ENCODE measurements at regions not wholly inside any gene's neighbourhood (a gene's known extent, or its start where the extent isn't known, plus 50 kb on each side); places are given as distances from the start of the nearest gene placed in this dataset.

DNA sequence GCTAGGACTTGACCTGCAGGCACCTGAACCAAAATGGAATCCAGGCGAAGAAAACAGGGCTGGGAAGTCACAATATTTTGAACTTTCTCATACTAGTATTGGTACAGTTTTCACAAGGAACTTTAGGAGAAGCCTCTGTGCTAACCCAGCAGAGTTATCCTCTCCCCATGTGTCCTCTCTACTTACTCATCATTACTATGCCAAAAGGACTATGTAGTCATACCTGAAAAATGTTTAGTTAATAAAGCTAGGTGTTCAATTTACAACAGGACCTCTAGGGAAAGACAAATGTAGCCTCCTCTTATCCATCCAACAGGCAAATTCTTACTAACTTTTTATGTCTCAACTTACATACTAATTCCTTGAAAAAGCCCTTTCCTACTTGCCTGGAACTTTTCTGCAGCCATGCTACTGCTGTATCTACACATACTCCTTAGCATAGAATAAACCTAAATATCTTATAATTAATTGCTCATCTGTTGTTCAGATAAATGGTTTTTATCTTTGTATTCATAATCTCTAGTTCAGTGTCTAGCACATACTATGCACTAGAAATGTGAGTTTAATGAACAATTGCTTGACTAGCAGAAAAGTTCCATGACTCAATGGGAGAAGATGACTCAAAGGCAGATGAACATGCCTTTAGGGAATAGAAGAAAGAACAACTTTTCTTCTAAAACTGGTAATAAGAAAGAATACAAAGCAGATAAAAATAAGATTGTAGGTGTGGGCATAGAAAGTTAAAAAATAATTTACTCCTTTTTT lies 215.5 kb upstream of the VEGFC start:
- no peaks in the 10 kb centered on the region for H3K27me3 ChIP-seq (replicated peaks)
- H3K4me3 ChIP-seq, result no peak overlapping the region
- no peaks in the 10 kb centered on the region for H3K36me3 ChIP-seq
- no peak for DNase-seq (ENCODE audit: low read depth in 1 of 2, low spot score in 2 of 2)
- peaks cover 27% of the 10 kb centered on the region for H3K4me1 ChIP-seq (replicated peaks)
- H3K27ac ChIP-seq, result peak overlapping the region; percentile 4; the same call in 1 of the 2 replicates
- no peaks in the 10 kb centered on the region for H3K9me3 ChIP-seq (replicated peaks)

DNA sequence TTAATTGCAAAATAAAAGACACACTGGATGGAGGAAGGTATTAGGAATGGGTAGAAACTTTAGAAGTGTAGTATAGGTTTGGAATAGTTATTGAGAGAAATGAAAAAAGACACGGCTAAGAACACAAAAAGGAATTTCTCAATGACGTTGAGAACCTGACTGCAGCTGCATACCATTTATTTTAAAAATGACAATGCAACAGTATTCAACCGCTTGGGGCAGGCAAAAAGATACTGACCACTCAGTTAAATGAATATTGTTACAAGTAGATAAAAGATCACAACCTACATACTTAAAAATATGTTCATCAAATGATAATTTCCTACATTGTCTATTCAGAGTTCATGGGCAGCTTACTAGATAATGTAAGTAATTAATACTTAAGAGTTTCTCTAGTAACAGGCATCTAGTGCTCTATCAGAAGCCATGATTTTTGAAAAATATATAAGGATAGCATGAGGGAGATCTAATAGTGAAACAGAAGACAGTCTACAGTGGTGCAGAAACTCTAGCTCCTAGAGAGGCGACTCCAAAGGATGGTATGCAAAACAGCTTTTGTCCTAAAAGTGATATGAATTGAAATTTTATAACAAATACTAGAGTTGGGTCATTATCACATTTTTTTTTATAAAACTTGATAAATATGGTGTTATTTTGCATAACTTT lies 216.2 kb upstream of the VEGFC start:
- Histone ChIP-seq H3K36me3 (no peaks in the 10 kb centered on the region), H3K9me3 (replicated peaks) (no peaks in the 10 kb centered on the region), H3K27me3 (replicated peaks) (no peaks in the 10 kb centered on the region), H3K4me1 (replicated peaks) (peaks cover 27% of the 10 kb centered on the region), H3K27ac (peak overlapping the region; percentile 4; the same call in 1 of the 2 replicates), H3K4me3 (no peak overlapping the region)
- no peak for DNase-seq (ENCODE audit: low read depth in 1 of 2, low spot score in 2 of 2)

DNA sequence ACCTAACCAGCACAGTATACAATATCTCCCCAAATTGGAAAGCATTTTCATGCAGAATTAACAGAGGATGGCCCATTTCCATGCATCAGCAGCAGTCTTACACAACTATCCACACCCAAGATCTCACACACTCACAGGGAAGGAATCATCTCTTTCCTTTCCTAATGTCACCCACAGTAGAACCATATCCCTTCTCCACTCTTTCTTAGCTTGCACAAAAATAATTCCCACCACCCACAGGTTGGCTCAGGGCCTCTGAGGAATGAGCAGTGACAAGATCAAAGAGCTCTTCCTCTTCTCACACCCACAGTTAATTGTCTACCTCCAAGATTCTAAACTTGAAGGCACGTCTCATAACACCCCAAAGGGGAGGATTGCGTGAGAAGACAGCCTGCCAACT lies 217.7 kb upstream of the VEGFC start:
- no peak overlapping the region for H3K4me3 ChIP-seq
- no peaks in the 10 kb centered on the region for H3K9me3 ChIP-seq (replicated peaks)
- DNase-seq (ENCODE audit: low read depth in 1 of 2, low spot score in 2 of 2), result no peak
- H3K36me3 ChIP-seq, result no peaks in the 10 kb centered on the region
- H3K4me1 ChIP-seq (replicated peaks), result peaks cover 27% of the 10 kb centered on the region
- H3K27ac ChIP-seq, result no peak overlapping the region
- H3K27me3 ChIP-seq (replicated peaks), result no peaks in the 10 kb centered on the region

DNA sequence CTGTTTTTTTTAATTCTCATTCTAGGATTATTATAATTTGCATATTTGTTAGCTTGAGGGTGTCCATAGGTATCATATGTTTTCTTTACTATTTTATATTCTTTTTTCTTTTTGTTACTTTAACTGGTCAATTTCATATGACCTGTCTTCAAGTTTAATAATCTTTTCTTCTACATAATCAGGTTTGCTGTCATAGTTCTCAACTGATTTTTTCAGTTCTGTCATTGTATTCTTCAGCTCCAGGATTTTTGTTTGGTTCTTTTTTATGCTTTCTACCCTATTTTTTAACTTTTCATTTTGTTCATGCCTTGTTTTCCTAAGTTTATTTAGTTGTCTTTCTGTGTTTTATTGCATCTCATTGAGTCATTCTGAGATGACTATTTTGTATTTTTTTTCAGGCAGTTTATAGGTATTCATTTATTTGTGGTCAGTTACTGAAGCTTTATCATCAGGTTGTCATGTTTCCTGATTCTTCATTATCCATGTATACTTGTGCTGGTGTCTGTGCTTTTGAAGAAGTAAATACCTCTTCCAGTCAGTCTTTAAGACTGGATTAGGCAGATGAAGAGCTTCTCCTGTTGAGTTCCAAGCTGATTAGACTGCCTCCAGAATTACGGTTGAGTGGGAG lies 220.3 kb upstream of the VEGFC start:
- no peak for DNase-seq (ENCODE audit: low read depth in 1 of 2, low spot score in 2 of 2)
- Histone ChIP-seq H3K4me3 (no peak overlapping the region), H3K27ac (no peak overlapping the region), H3K9me3 (replicated peaks) (no peaks in the 10 kb centered on the region), H3K27me3 (replicated peaks) (no peaks in the 10 kb centered on the region), H3K36me3 (no peaks in the 10 kb centered on the region), H3K4me1 (replicated peaks) (peaks cover 16% of the 10 kb centered on the region)

DNA sequence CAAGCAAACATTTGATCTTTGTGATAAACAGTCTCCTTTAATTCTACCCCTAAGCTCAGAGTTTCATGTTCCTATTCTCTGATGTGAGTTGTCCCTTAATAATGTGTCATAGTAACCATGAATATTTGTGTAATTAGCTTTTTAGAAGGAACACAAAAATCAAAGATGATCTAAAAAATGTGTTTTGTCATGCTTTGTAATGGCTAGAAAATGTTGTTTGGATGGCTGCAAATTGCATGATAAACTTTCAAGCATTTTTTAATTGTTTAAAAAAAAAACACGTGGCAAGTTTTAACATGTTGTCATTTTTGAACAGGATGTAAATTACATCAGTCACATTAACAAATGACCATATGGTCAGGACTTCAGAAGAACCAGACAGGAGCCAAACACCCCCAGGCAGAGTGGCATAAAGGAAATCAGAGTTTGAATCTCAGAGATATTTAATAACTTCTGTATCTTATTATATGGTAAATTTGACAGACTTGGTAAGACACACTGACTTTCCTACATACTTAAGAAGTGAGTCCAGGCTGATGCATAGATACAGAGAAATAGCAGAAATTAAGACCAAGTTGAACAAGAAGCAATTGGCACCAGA lies 223.9 kb upstream of the VEGFC start:
- Histone ChIP-seq H3K4me1 (replicated peaks) (peaks cover 6% of the 10 kb centered on the region), H3K36me3 (no peaks in the 10 kb centered on the region), H3K27ac (peak overlapping the region; percentile 43), H3K27me3 (replicated peaks) (no peaks in the 10 kb centered on the region), H3K9me3 (replicated peaks) (no peaks in the 10 kb centered on the region), H3K4me3 (no peak overlapping the region)
- peak in 1 of 2 experiments; percentile 22 for DNase-seq (ENCODE audit: low read depth in 1 of 2, low spot score in 2 of 2)

DNA sequence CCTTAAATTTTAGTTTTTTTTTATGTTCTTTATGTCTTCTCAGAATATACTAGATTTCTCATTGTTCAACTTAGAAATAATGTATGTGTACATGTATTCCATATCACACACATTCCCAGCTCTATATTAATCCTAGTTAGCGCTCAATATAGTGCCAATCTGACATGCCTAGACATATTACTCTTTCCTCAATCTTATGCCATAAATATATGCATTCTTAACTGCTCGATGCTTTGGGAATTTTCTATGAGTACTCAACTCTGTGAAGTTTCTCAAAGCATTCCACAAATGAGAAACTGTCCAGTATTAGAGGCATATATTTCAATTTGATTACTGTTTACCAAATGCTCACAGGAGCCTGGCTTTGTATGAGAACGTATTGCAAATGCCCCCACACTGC lies 231.2 kb upstream of the VEGFC start:
- Histone ChIP-seq H3K27ac (no peak overlapping the region), H3K9me3 (replicated peaks) (no peaks in the 10 kb centered on the region), H3K4me1 (replicated peaks) (no peaks in the 10 kb centered on the region), H3K4me3 (no peak overlapping the region), H3K36me3 (no peaks in the 10 kb centered on the region), H3K27me3 (replicated peaks) (no peaks in the 10 kb centered on the region)
- DNase-seq (ENCODE audit: low read depth in 1 of 2, low spot score in 2 of 2), result no peak

DNA sequence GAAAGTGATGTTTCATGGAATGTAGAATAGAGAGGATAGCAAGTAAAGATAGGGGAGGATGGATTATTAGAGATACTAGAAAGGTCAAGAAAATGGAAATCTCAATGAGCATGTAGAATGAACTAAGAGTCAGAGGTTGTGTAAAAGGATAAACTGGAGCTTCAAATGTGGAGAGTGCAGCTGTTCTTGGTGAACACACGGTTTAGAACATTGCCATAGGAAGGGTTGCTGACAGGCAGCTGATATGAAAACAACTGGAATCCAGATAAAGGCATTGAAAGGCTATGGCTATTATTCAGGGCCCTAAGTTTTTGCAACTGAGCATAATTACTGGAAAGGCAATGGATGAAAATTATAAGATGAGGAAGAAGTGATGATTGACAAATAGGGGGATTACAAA lies 239.6 kb upstream of the VEGFC start:
- Histone ChIP-seq H3K4me3 (no peak overlapping the region), H3K27me3 (replicated peaks) (no peaks in the 10 kb centered on the region), H3K4me1 (replicated peaks) (no peaks in the 10 kb centered on the region), H3K27ac (no peak overlapping the region), H3K9me3 (replicated peaks) (no peaks in the 10 kb centered on the region), H3K36me3 (no peaks in the 10 kb centered on the region)
- DNase-seq (ENCODE audit: low read depth in 1 of 2, low spot score in 2 of 2), result no peak

DNA sequence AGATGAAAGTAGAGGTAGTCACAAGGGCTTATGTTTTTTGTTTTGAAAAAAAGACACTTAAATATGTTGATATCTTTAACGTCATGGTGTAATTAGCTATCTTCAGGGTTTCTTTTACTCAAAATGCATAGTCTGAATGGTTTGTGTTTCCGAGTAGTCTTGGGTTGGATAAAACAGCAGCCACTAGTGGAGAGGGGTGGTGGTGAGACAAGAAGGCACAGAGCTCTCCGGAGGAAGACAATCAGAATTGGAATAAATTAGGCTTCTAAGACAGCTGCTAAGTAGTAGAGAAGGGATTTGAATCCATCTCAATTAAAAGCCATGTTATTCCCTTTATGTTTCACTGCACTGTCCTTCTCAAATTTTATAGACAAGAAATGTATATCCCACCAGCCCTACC lies 240.4 kb upstream of the VEGFC start:
- Histone ChIP-seq H3K9me3 (replicated peaks) (no peaks in the 10 kb centered on the region), H3K27ac (no peak overlapping the region), H3K4me1 (replicated peaks) (no peaks in the 10 kb centered on the region), H3K36me3 (no peaks in the 10 kb centered on the region), H3K27me3 (replicated peaks) (no peaks in the 10 kb centered on the region), H3K4me3 (no peak overlapping the region)
- no peak for DNase-seq (ENCODE audit: low read depth in 1 of 2, low spot score in 2 of 2)

DNA sequence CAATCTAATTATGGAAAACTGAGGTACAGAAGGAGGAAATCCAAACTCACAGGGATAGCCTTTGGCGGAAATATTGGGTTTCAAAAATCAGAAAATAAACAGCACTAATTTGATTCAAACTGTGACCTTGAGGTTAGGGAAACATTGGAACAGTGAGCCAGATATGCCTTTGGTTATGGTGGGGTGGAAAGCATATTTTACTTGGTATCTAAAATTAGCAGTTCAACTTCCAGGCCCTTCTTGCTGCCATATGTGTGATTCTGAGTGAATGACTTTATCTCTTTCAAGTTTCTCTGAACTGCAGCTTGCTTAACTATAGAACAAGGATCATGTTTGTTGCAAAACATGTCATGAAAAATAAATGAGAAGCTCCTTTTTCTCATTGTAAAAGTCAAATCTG lies 240.9 kb upstream of the VEGFC start:
- H3K27me3 ChIP-seq (replicated peaks), result no peaks in the 10 kb centered on the region
- no peaks in the 10 kb centered on the region for H3K4me1 ChIP-seq (replicated peaks)
- DNase-seq (ENCODE audit: low read depth in 1 of 2, low spot score in 2 of 2), result no peak
- H3K27ac ChIP-seq, result no peak overlapping the region
- no peaks in the 10 kb centered on the region for H3K9me3 ChIP-seq (replicated peaks)
- H3K4me3 ChIP-seq, result no peak overlapping the region
- no peaks in the 10 kb centered on the region for H3K36me3 ChIP-seq

DNA sequence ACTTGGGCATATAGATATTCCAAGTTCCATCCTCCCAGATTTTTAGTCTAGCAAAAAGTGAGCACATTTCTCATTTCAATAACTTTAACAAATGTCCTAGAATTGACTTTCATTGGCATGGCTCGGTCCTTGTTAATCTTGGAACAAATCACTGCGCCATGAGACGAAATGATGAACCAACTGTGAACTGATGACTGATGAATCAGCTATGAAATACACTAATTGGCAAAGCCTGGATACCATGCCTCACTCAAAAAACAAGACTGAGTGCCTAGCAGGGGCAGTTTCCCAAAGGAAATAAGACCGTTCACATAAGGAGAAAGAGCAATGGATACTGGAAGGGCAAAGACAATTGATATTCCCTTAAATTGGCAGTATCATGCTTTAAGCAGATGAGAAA lies 248.6 kb upstream of the VEGFC start:
- no peak overlapping the region for H3K27ac ChIP-seq
- no peaks in the 10 kb centered on the region for H3K9me3 ChIP-seq (replicated peaks)
- no peak overlapping the region for H3K4me3 ChIP-seq
- DNase-seq (ENCODE audit: low read depth in 1 of 2, low spot score in 2 of 2), result no peak
- H3K27me3 ChIP-seq (replicated peaks), result no peaks in the 10 kb centered on the region
- no peaks in the 10 kb centered on the region for H3K4me1 ChIP-seq (replicated peaks)
- H3K36me3 ChIP-seq, result no peaks in the 10 kb centered on the region

DNA sequence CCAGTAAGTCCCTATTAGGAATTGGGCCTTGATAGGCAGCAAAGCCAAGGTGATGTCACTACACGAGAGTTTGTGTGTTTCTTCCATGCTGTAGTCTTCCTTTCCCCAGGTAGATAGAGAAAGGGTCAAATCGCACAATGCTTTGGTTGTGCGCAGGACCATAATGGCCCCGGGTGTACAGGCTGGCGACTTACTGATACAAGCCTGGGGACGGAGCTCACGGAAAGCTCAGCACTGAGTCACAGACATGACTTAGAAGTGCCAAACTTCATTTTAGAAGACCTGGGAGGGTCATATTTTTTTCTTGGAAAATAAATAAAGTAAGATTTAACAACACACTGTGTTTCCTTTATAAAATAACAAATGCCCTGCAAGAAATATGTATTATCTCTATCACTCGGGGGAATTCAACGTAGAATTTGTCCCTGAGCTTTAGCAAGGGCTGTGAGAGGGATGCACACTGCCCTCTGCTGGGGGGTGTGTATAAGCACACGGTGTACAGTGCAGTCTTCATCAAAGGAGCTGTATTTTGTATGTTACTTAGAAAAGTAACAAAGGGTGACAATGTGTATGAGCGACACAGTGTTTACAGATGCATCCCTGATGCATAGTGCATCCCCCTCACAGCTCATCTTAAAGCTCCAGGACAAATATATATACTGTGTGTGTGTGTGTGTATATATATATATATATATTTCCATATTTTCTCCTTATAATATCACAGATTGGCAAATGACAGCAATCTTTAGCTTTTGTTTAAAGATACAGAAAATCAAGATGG lies 254.5 kb upstream of the VEGFC start:
- Histone ChIP-seq H3K4me3 (no peak overlapping the region), H3K27ac (no peak overlapping the region), H3K4me1 (replicated peaks) (peaks cover 3% of the 10 kb centered on the region; the same call in 1 of the 2 replicates), H3K36me3 (no peaks in the 10 kb centered on the region), H3K9me3 (replicated peaks) (no peaks in the 10 kb centered on the region), H3K27me3 (replicated peaks) (no peaks in the 10 kb centered on the region)
- DNase-seq (ENCODE audit: low read depth in 1 of 2, low spot score in 2 of 2), result peak; percentile 66 to 73

DNA sequence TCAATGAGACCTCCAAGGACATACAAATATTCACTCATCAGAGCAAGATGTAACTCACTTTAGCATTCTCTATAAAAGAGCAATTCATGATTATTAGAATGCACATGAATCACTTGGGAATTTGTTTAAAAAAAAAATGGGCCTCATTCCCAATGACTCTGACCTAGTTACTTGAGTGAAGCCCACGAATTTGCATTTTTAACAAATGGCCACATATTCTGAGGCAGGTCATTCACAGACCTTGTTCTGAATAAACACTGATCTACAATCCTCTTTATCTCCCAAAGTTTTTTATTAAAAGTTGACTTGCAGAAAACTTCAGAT lies 255.1 kb upstream of the VEGFC start:
- no peaks in the 10 kb centered on the region for H3K36me3 ChIP-seq
- DNase-seq (ENCODE audit: low read depth in 1 of 2, low spot score in 2 of 2), result no peak
- no peak overlapping the region for H3K27ac ChIP-seq
- H3K9me3 ChIP-seq (replicated peaks), result no peaks in the 10 kb centered on the region
- peaks cover 3% of the 10 kb centered on the region; the same call in 1 of the 2 replicates for H3K4me1 ChIP-seq (replicated peaks)
- H3K27me3 ChIP-seq (replicated peaks), result no peaks in the 10 kb centered on the region
- H3K4me3 ChIP-seq, result no peak overlapping the region

DNA sequence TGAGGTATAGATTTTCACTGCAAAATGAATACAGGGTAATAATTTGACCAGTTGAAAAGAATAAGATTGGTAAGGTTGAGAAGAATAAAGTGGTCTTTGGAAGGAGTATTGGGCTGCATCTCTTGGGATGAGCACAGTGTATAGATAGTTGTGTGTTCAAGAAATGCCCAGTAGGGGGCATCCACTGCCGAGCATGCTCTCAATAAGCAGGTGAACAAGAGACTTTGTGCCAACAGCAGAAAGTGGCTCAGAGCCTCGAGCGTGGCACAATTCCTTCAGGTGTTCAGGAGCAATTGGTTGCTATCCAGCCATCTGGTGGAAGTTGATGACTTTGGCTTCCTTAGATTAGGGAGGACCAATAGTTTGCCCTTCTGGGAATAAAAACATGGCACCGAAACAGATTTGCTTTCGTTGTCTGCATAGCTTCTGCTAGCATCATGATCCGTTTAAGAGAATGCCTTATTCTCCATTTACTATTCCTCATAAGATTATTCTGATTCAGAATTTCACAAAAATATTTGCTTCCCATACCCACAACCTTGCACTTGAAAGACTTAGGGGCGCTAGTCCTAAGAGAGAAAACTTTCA lies 258.1 kb upstream of the NEIL3 start:
- no peaks in the 10 kb centered on the region for H3K36me3 ChIP-seq
- no peaks in the 10 kb centered on the region for H3K9me3 ChIP-seq (replicated peaks)
- no peaks in the 10 kb centered on the region for H3K27me3 ChIP-seq (replicated peaks)
- H3K4me3 ChIP-seq, result no peak overlapping the region
- no peak overlapping the region for H3K27ac ChIP-seq
- peaks cover 3% of the 10 kb centered on the region; the same call in 1 of the 2 replicates for H3K4me1 ChIP-seq (replicated peaks)
- no peak for DNase-seq (ENCODE audit: low read depth in 1 of 2, low spot score in 2 of 2)

Data from SJSA1 (cell line).